ENCODE measurements at regions not wholly inside any gene's neighbourhood (a gene's known extent, or its start where the extent isn't known, plus 50 kb on each side); places are given as distances from the start of the nearest gene placed in this dataset.

GRCh38 chr13:104701591-104701990 is 1635.4 kb upstream of the SLC10A2 start:
- H3K27me3 ChIP-seq (ENCODE audit: control insufficient read depth, insufficient read depth, low read length), result no peaks in the 10 kb centered on the region
- no peaks in the 10 kb centered on the region for H3K36me3 ChIP-seq (ENCODE audit: control insufficient read depth, insufficient read depth, low read length)
- TF ChIP-seq, protein P1, sequence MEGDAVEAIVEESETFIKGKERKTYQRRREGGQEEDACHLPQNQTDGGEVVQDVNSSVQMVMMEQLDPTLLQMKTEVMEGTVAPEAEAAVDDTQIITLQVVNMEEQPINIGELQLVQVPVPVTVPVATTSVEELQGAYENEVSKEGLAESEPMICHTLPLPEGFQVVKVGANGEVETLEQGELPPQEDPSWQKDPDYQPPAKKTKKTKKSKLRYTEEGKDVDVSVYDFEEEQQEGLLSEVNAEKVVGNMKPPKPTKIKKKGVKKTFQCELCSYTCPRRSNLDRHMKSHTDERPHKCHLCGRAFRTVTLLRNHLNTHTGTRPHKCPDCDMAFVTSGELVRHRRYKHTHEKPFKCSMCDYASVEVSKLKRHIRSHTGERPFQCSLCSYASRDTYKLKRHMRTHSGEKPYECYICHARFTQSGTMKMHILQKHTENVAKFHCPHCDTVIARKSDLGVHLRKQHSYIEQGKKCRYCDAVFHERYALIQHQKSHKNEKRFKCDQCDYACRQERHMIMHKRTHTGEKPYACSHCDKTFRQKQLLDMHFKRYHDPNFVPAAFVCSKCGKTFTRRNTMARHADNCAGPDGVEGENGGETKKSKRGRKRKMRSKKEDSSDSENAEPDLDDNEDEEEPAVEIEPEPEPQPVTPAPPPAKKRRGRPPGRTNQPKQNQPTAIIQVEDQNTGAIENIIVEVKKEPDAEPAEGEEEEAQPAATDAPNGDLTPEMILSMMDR (IDR thresholded peaks at IDR 0.05; ENCODE audit: insufficient read depth, low read depth, low read length), result no peak
- H3K4me3 ChIP-seq (ENCODE audit: low read depth, low read length), result no peak overlapping the region
- CTCF ChIA-PET, result no interaction called here
- no peak for DNase-seq (ENCODE audit: low read depth)
- POLR2A ChIA-PET, result no interaction called here

DNA sequence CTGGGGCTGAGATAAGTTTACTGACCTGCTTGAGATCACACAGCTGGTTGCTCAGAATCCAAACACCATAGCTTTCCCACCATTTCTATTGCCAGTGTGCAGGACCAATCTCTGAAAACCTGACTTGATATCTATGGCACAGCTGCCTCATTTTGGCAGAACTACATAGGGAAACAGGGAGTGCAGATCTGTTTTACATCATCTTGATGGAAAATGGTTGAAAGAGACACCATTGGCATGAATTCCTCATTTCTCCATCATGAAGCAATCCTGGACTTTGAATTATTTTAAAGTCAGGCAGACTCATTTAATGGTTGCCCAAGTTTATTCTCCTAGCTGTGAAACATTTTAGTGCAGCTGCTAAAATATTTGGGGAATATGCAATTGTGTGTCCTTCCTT is 1628.2 kb upstream of the SLC10A2 start:
- TF ChIP-seq, protein P1 (IDR thresholded peaks at IDR 0.05; ENCODE audit: insufficient read depth, low read depth, low read length), result no peak
- H3K36me3 ChIP-seq (ENCODE audit: control insufficient read depth, insufficient read depth, low read length), result no peaks in the 10 kb centered on the region
- no peak for DNase-seq (ENCODE audit: low read depth)
- H3K4me3 ChIP-seq (ENCODE audit: low read depth, low read length), result no peak overlapping the region
- H3K27me3 ChIP-seq (ENCODE audit: control insufficient read depth, insufficient read depth, low read length), result no peaks in the 10 kb centered on the region
- POLR2A ChIA-PET, result no interaction called here
- CTCF ChIA-PET, result no interaction called here

- POLR2A ChIA-PET, result no interaction called here
Observed at GRCh38 chr13:104693126-104693525, 1626.9 kb upstream of the SLC10A2 start.

GRCh38 chr13:104691767-104692467 is 1625.7 kb upstream of the SLC10A2 start:
- Histone ChIP-seq H3K4me3 (ENCODE audit: low read depth, low read length) (no peak overlapping the region), H3K27me3 (ENCODE audit: control insufficient read depth, insufficient read depth, low read length) (no peaks in the 10 kb centered on the region), H3K36me3 (ENCODE audit: control insufficient read depth, insufficient read depth, low read length) (no peaks in the 10 kb centered on the region)
- POLR2A ChIA-PET, result no interaction called here
- TF ChIP-seq, protein P1 (IDR thresholded peaks at IDR 0.05; ENCODE audit: insufficient read depth, low read depth, low read length), result no peak
- no peak for DNase-seq (ENCODE audit: low read depth)
- CTCF ChIA-PET, result interaction anchor here (0.5 kb wide), 1 partner anchor 282 kb away, joined by 3 read pairs; no protein-coding TSS in a partner anchor

More at GRCh38 chr13:104693126-104693525, 1626.9 kb upstream of the SLC10A2 start:
- Histone ChIP-seq H3K4me3 (ENCODE audit: low read depth, low read length) (no peak overlapping the region), H3K27me3 (ENCODE audit: control insufficient read depth, insufficient read depth, low read length) (no peaks in the 10 kb centered on the region), H3K36me3 (ENCODE audit: control insufficient read depth, insufficient read depth, low read length) (no peaks in the 10 kb centered on the region)
- TF ChIP-seq, protein P1 (IDR thresholded peaks at IDR 0.05; ENCODE audit: insufficient read depth, low read depth, low read length), result no peak
- CTCF ChIA-PET, result no interaction called here
- DNase-seq (ENCODE audit: low read depth), result no peak

DNA sequence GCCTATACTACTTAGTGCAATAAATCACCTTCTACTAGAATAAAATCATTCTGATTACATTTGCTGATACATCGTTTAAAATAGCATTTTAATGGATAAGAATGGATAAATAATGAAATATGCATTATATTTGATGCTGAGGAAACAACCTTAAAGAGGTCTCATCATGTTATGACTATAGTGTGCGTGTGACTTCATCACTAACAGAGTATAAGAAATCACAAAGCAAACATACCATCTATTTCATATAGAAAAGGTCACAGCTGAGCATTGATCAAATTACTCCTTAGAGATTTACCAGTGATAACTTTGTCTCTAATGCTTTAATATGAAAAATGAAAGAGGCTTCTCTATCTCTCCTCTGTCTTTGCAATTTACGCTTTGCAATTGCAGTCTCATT is 1620.3 kb upstream of the SLC10A2 start:
- ChIA-PET POLR2A (no interaction called here), CTCF (no interaction called here)
- DNase-seq (ENCODE audit: low read depth), result no peak
- H3K27me3 ChIP-seq (ENCODE audit: control insufficient read depth, insufficient read depth, low read length), result no peaks in the 10 kb centered on the region
- TF ChIP-seq, protein P1 (IDR thresholded peaks at IDR 0.05; ENCODE audit: insufficient read depth, low read depth, low read length), result no peak
- no peak overlapping the region for H3K4me3 ChIP-seq (ENCODE audit: low read depth, low read length)
- no peaks in the 10 kb centered on the region for H3K36me3 ChIP-seq (ENCODE audit: control insufficient read depth, insufficient read depth, low read length)

Measured in BJ (cell line).